IPS-18a (cell line): ENCODE measurements at regions not wholly inside any gene's neighbourhood (a gene's known extent, or its start where the extent isn't known, plus 50 kb on each side); places are given as distances from the start of the nearest gene placed in this dataset.
"Not testable (repeated sequence)": the region's sequence is repeated elsewhere in the genome, so short reads cannot be mapped to it uniquely, and the experiment has no call there.

Experiments
- H3K27ac ChIP-seq: one replicate; pipeline ENCODE4 v1.5.1; 2013; ENCODE audit warnings: low read length
- H3K27me3 ChIP-seq: one replicate; pipeline ENCODE4 v1.6.1; 2013; ENCODE audit warnings: mild to moderate bottlenecking, low read length; ENCODE audit not compliant: control insufficient read depth, insufficient read depth
- H3K36me3 ChIP-seq: one replicate; pipeline ENCODE4 v1.6.1; 2013; ENCODE audit warnings: low read depth, low read length; ENCODE audit not compliant: control insufficient read depth
- H3K4me1 ChIP-seq: one replicate; pipeline ENCODE4 v1.6.1; 2013; ENCODE audit warnings: low read depth, low read length; ENCODE audit not compliant: control insufficient read depth
- H3K4me3 ChIP-seq: one replicate; pipeline ENCODE4 v1.5.1; 2013; ENCODE audit warnings: low read length
- H3K9ac ChIP-seq: one replicate; pipeline ENCODE4 v1.6.1; 2013; ENCODE audit warnings: mild to moderate bottlenecking, low read length, moderate library complexity
- H3K9me3 ChIP-seq: one replicate; pipeline ENCODE4 v1.6.1; 2013; ENCODE audit warnings: low read depth, low read length; ENCODE audit not compliant: control insufficient read depth

DNA sequence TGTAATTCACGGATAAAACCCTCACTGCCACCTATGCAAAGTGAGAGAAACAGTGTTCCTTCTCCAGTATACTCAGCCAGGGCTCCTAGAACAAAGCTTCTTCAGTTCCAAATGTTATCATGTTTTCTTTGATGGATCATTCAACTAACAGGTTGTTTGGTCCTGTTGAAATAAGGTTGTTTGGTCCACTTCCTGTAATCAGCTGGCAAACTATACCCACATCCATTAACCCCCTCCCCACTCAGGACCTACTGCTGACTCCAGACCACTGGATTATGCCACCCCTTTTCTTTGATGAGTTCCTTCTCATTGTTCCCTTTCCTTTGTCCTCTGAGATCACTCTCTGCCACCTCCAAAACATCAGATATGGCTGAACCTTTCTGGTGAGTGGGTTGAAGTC, 267.7 kb upstream of the USP25 start:
- H3K27me3 ChIP-seq = no peaks in the 10 kb centered on the region
- no peak overlapping the region for H3K27ac ChIP-seq
- peaks cover 7% of the 10 kb centered on the region for H3K4me1 ChIP-seq
- H3K4me3 ChIP-seq = no peak overlapping the region
- no peaks in the 10 kb centered on the region for H3K9me3 ChIP-seq
- H3K9ac ChIP-seq = no peak overlapping the region
- no peaks in the 10 kb centered on the region for H3K36me3 ChIP-seq

DNA sequence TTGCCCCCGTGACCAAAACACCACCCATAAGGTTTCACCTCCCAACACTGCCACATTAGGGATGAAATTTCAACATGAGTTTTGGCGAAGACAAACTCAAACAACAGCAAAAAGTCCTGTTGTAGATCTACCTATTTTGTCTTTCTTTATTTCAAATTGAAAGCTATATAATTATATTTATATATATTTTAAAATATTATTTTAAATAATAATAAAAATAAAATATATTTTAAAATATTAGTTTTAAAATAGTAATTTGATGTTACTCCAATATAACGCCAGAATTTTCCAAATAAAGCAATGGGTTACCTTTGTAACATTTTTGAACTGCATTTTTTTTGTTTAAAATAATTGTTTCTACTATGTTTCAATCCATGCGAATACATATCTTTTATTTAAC, 263.5 kb upstream of the USP25 start:
- no peaks in the 10 kb centered on the region for H3K9me3 ChIP-seq
- H3K9ac ChIP-seq = no peak overlapping the region
- no peaks in the 10 kb centered on the region for H3K36me3 ChIP-seq
- no peaks in the 10 kb centered on the region for H3K27me3 ChIP-seq
- no peak overlapping the region for H3K27ac ChIP-seq
- peaks cover 7% of the 10 kb centered on the region for H3K4me1 ChIP-seq
- no peak overlapping the region for H3K4me3 ChIP-seq

DNA sequence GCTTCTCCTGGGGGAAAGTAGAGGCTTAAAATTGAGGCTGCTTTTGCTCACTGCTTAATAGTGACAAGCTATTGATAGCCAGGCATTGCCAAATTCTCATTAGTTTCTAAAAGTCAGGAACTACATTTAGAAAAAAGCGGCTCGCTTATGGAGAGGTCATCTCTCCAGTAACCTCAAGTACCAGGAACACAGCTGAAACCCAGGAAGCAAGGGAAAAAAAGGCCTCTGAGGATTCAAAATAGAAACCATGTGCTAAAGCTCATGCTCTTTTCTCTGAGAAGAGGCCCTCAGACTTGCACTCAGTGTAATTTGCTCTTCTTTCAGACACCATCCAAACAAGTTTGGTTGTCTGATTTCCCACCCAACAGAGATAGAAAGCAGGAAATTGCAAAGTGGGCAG, 261.4 kb upstream of the USP25 start:
- Histone ChIP-seq H3K27ac (no peak overlapping the region), H3K4me3 (no peak overlapping the region), H3K4me1 (no peaks in the 10 kb centered on the region), H3K27me3 (no peaks in the 10 kb centered on the region), H3K9me3 (no peaks in the 10 kb centered on the region), H3K36me3 (no peaks in the 10 kb centered on the region), H3K9ac (no peak overlapping the region)

DNA sequence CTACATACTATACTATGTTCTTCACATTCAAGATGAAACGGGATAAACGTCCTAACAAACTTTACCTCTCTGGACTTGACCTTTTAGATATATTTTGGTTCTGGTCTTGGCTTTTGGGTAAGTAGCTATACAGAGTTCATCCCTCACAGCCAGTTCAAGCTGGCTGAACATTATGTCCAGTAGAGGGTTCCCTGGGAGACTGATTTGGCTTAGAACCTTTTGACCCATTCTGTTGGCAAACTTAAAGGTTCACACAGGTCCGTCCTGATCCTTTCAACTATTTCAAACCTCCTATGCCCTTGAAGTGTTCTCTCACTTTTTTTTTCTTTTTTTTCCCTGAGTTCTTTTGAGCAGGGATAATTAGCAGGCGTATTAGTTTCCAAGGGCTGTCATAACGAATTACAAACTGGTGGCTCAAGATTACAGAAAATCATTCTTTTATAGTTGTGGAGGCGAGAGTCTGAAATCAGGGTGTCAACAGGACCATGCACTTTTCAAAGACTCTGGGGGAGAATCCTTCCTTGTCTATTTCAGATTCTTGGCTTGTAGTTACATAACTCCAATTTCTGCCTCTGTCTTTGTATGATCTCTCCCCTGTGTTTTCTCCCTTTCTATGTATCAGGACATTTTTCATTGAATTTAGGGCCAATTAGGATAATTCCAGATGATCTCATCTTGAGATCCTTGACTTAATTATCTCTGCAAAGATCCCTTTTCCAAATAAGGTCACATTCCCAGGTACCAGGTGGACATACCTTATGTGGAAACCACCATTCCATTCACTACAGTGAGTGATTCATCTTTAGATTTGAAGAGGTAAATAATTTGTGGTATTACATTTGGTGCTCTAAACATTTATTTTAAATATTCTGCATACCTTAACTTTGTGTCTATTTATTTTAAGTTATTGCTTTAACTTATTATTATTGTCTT, 257.4 kb upstream of the USP25 start:
- no peaks in the 10 kb centered on the region for H3K27me3 ChIP-seq
- H3K9ac ChIP-seq = no peak overlapping the region
- H3K36me3 ChIP-seq = no peaks in the 10 kb centered on the region
- no peak overlapping the region for H3K27ac ChIP-seq
- no peaks in the 10 kb centered on the region for H3K4me1 ChIP-seq
- H3K4me3 ChIP-seq = no peak overlapping the region
- H3K9me3 ChIP-seq = no peaks in the 10 kb centered on the region

DNA sequence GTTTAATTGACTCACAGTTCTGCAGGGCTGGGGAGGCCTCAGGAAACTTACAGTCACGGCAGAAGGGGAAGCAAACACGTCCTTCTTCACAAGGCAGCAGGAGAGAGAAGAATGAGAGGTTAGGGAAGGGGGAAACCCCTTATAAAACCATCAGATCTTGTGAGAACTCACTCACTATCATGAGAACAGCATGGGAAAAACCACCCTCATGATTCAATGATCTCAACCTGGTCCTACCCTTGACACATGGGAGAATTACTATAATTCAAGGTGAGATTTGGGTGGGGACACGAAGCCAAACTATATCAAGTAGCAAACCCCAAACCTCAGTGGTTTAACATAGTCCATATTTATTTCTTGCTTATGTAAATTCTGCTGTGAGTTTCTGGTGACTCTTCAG, 252.0 kb upstream of the USP25 start:
- not testable (repeated sequence) for H3K4me3 ChIP-seq, H3K4me1 ChIP-seq, H3K9ac ChIP-seq, H3K27ac ChIP-seq, H3K9me3 ChIP-seq, H3K36me3 ChIP-seq, H3K27me3 ChIP-seq

DNA sequence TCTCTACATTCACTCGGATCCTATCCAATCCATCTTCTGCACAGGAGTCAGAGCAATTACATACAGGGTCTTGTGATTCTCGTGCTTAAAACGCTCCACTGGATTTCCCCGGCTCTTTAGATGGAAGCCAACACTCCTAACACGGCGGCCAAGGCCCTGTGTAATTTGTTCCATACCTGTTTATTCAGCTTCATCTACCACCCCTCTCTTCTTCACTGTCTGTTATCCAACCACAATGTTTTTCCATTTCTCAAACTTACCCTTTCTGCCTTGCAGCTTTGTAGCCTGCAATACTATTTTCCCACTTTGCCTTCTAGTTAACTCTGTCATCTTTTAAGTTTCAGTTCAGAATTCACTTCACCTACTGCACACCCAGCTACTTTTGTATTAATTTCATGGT, 249.6 kb upstream of the USP25 start:
- Histone ChIP-seq H3K36me3 (no peaks in the 10 kb centered on the region), H3K9ac (no peak overlapping the region), H3K27me3 (no peaks in the 10 kb centered on the region), H3K9me3 (no peaks in the 10 kb centered on the region), H3K27ac (no peak overlapping the region), H3K4me3 (no peak overlapping the region), H3K4me1 (peaks cover 5% of the 10 kb centered on the region)

DNA sequence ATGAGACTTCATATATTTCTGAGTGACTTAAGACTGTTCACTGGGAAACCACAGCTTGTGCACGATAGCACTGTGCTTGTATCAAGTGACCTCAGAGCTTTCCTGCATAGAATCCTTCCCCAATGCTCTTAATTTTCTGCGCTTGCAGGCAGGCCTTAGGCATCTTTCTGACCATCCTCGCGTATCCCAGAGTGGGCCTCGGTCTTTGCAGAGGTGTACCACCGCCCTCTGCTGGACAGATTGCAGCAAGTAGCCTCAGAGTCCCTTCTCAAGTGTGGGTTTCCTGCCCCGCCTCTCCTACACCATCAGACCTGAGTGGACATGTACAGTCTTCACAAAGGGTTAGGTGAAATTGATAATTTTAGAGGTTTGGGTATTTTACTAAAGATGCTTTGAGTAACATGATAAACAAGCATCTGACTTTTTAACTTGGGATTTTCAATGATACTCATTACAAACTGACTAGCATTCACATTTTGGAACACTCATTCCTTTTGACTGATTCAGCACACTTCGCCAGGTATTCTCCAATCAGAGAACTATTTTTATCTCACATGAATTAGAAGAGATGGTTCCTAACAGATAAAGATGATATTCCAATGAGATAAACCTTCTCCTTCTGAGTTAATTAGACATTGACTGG, 246.5 kb upstream of the USP25 start:
- H3K36me3 ChIP-seq = no peaks in the 10 kb centered on the region
- no peak overlapping the region for H3K4me3 ChIP-seq
- no peak overlapping the region for H3K9ac ChIP-seq
- H3K27me3 ChIP-seq = no peaks in the 10 kb centered on the region
- peaks cover 5% of the 10 kb centered on the region for H3K4me1 ChIP-seq
- H3K9me3 ChIP-seq = no peaks in the 10 kb centered on the region
- no peak overlapping the region for H3K27ac ChIP-seq

DNA sequence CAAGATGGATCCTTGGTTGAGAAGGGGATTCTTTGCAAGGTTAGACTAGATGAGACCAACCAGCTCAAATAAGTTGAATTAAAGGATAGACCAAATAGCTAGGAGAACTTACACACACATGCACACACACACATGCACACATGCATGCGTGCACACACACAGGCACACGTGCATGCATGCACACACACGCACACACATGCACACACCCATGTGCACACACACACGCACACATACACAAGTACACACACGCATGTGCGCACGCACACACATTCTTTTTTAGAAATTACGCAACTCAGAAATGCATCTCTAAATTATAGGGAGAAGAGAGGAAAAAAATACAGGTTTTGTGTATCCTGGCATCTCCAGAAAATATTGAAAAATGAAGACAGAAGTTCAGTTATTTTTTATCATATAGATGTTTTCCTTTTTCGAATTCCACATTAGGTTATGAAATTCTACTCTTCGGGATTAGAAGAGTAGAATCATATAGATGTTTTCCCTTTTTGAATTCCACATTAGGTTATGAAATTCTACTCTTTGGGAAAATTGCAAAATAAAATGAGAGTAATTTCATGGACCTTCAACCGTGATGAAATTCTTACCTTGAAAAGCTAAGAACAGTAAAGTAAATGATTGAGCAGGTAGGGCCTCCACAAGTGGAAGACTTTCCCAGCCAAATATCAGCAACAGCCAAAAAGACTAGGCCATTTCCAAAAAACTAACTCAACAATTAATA, 243.2 kb upstream of the USP25 start:
- Histone ChIP-seq H3K9me3 (no peaks in the 10 kb centered on the region), H3K4me1 (peaks cover 5% of the 10 kb centered on the region), H3K27me3 (no peaks in the 10 kb centered on the region), H3K27ac (no peak overlapping the region), H3K4me3 (no peak overlapping the region), H3K36me3 (no peaks in the 10 kb centered on the region), H3K9ac (no peak overlapping the region)

DNA sequence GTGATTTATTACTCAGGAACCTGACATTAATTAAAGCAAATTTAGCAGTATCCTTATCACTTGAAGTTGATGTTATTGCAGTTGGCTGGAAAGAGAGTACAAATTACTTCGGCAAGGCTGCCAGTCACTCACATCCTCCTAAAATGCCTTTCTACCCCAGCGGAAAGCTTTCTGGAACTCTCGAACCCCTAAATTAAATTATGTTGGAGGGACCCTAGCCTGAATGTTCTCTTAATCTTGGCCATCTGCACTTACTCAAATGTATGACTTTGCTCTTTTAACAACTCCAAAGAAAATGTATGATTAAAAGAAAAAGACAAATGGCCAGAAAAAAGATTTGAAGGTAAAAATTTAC, 242.6 kb upstream of the USP25 start:
- H3K4me3 ChIP-seq = no peak overlapping the region
- no peak overlapping the region for H3K27ac ChIP-seq
- no peaks in the 10 kb centered on the region for H3K9me3 ChIP-seq
- H3K4me1 ChIP-seq = peaks cover 5% of the 10 kb centered on the region
- H3K27me3 ChIP-seq = no peaks in the 10 kb centered on the region
- H3K9ac ChIP-seq = no peak overlapping the region
- no peaks in the 10 kb centered on the region for H3K36me3 ChIP-seq

DNA sequence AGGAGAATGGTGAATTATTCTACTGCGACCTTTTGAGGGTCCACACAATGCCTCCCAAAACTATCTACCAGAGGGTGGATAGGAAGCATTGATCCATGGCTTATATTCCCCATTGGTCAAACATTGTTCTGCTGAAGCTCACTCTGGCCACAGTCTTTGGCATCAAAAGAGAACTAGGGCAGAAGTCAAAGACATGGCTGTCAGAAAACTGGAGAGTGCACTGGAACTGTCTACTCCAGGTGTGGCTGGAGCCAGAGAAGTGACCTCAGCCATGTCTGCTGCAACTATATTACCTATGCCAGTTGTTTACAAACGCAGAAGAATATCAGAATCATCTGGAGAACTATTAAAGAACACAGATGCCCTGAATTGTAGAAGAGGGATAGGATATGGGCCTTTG, 238.7 kb upstream of the USP25 start:
- no peak overlapping the region for H3K9ac ChIP-seq

DNA sequence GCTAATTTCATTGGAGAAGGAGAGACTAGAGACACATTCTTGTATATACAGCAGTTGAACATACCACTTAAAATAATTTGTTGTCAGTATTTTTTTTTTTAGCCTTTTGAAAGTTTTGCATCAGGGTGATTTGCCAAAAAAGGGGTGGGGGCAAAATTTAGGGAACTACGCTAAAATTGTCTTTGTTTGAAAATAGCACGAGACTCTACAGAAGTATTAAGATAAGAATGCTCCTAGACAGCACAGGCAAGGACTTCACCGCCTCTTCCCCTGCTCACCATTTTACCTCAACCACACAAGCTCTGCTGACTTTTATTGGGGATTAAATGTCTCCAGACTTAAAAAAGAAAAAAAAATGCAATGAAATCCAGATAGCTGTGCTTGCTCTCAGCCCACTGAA, 236.1 kb upstream of the USP25 start:
- H3K9ac ChIP-seq = no peak overlapping the region
- no peaks in the 10 kb centered on the region for H3K4me1 ChIP-seq
- no peaks in the 10 kb centered on the region for H3K36me3 ChIP-seq
- no peak overlapping the region for H3K4me3 ChIP-seq
- H3K27me3 ChIP-seq = no peaks in the 10 kb centered on the region
- no peak overlapping the region for H3K27ac ChIP-seq
- no peaks in the 10 kb centered on the region for H3K9me3 ChIP-seq

More for the DNA sequence above, 238.7 kb upstream of the USP25 start:
- H3K27me3 ChIP-seq = no peaks in the 10 kb centered on the region
- H3K4me3 ChIP-seq = no peak overlapping the region
- H3K4me1 ChIP-seq = no peaks in the 10 kb centered on the region
- H3K36me3 ChIP-seq = no peaks in the 10 kb centered on the region
- no peaks in the 10 kb centered on the region for H3K9me3 ChIP-seq
- no peak overlapping the region for H3K27ac ChIP-seq
